ENCODE measurements at regions not wholly inside any gene's neighbourhood (a gene's known extent, or its start where the extent isn't known, plus 50 kb on each side); places are given as distances from the start of the nearest gene placed in this dataset.

DNA sequence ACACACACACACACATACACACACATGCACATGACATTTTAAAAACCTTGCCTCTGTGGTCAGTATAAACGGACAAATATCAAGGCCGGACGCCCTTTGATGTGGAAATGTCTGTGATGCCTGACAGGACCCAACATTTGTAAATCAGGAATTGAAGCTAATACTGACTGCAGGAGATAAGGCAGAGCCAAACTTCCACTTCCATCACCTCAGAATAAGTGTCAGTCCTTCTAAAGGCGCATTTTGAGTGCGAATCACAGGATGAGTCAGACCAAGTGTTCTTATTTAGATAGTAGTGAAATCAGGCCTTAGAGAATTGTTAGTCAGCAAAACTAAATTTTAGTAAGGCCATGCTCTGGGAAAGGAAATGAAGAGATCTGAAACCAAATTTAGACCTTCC is 211.7 kb upstream of the LRATD1 start:
- TF ChIP-seq, protein P1, sequence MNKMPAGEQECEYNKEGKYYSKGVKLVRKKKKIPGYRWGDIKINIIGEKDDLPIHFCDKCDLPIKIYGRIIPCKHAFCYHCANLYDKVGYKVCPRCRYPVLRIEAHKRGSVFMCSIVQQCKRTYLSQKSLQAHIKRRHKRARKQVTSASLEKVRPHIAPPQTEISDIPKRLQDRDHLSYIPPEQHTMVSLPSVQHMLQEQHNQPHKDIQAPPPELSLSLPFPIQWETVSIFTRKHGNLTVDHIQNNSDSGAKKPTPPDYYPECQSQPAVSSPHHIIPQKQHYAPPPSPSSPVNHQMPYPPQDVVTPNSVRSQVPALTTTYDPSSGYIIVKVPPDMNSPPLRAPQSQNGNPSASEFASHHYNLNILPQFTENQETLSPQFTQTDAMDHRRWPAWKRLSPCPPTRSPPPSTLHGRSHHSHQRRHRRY (tag by site-specific recombination; IDR thresholded peaks at IDR 0.05) = no peak
- TF ChIP-seq ZNF155 (tag by site-specific recombination; IDR thresholded peaks at IDR 0.05) = no peak
- TF ChIP-seq ZNF211 (tag by site-specific recombination; IDR thresholded peaks at IDR 0.05; ENCODE audit: low read depth) = no peak
- no peak for TF ChIP-seq ZNF175 (tag by site-specific recombination; IDR thresholded peaks at IDR 0.05)
- no peak for TF ChIP-seq ZNF10 (tag by site-specific recombination; IDR thresholded peaks at IDR 0.05)
- no peak overlapping the region for H3K27ac ChIP-seq (ENCODE audit: extremely low read depth, low read depth, low read length)
- H3K36me3 ChIP-seq (ENCODE audit: control insufficient read depth in 2 of 2, insufficient read depth in 1 of 2, low read length in 2 of 2) = no peaks in the 10 kb centered on the region
- H3K4me1 ChIP-seq (ENCODE audit: control insufficient read depth, insufficient read depth, low read length) = no peaks in the 10 kb centered on the region
- no peak overlapping the region for H3K4me3 ChIP-seq (ENCODE audit: low read depth, low read length)
- CTCF ChIA-PET = interaction anchor here (0.9 kb wide), 1 partner anchor 867 kb away, joined by 3 read pairs; no protein-coding TSS in a partner anchor
- H3K9me3 ChIP-seq (ENCODE audit: control insufficient read depth, insufficient read depth, low read depth, low read length) = no peaks in the 10 kb centered on the region
- POLR2A ChIA-PET = no interaction called here

DNA sequence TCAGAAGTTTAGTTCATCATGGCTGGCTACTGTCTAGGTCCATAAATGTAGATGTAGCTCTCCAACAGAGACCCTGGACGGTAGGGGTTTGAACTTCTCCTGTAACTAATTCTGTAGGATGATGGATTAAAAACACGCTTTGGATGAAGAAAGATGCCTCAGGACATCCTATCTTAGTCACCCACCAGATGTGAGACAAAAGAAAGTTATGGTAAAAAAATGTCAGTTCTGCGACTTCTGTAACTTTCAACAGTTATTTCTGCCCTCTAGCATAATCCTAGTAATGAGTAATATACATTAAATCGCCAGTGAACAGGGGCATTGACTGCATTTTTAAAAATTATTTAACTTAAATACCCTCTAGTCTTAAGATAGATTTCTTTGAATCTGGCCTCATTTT is 210.1 kb upstream of the LRATD1 start:
- Histone ChIP-seq H3K27ac (ENCODE audit: extremely low read depth, low read depth, low read length) (no peak overlapping the region), H3K4me3 (ENCODE audit: low read depth, low read length) (no peak overlapping the region), H3K9me3 (ENCODE audit: control insufficient read depth, insufficient read depth, low read depth, low read length) (no peaks in the 10 kb centered on the region), H3K4me1 (ENCODE audit: control insufficient read depth, insufficient read depth, low read length) (no peaks in the 10 kb centered on the region), H3K36me3 (ENCODE audit: control insufficient read depth in 2 of 2, insufficient read depth in 1 of 2, low read length in 2 of 2) (no peaks in the 10 kb centered on the region)
- ChIA-PET POLR2A (no interaction called here), CTCF (no interaction called here)
- TF ChIP-seq BCL11B (tag by site-specific recombination; IDR thresholded peaks at IDR 0.05; ENCODE audit: low read depth) (no peak), ZNF155 (tag by site-specific recombination; IDR thresholded peaks at IDR 0.05) (no peak), SETDB1 (IDR thresholded peaks at IDR 0.05; ENCODE audit: insufficient read length, low read length) (no peak), ZNF202 (tag by site-specific recombination; IDR thresholded peaks at IDR 0.05; ENCODE audit: borderline replicate concordance) (no peak), BCL11A (tag by site-specific recombination; IDR thresholded peaks at IDR 0.05; ENCODE audit: low read depth) (no peak), ZNF174 (tag by site-specific recombination; IDR thresholded peaks at IDR 0.05) (no peak), ZNF433 (tag by site-specific recombination; IDR thresholded peaks at IDR 0.05; ENCODE audit: low read depth) (no peak), ZNF521 (tag by site-specific recombination; IDR thresholded peaks at IDR 0.05) (no peak), ZNF596 (tag by site-specific recombination; IDR thresholded peaks at IDR 0.05) (no peak), KLF1 (tag by site-specific recombination; IDR thresholded peaks at IDR 0.05) (no peak), ZBTB17 (tag by site-specific recombination; IDR thresholded peaks at IDR 0.05) (no peak), KLF9 (tag by site-specific recombination; IDR thresholded peaks at IDR 0.05; ENCODE audit: low read depth) (no peak)
- TF ChIP-seq, protein P2, sequence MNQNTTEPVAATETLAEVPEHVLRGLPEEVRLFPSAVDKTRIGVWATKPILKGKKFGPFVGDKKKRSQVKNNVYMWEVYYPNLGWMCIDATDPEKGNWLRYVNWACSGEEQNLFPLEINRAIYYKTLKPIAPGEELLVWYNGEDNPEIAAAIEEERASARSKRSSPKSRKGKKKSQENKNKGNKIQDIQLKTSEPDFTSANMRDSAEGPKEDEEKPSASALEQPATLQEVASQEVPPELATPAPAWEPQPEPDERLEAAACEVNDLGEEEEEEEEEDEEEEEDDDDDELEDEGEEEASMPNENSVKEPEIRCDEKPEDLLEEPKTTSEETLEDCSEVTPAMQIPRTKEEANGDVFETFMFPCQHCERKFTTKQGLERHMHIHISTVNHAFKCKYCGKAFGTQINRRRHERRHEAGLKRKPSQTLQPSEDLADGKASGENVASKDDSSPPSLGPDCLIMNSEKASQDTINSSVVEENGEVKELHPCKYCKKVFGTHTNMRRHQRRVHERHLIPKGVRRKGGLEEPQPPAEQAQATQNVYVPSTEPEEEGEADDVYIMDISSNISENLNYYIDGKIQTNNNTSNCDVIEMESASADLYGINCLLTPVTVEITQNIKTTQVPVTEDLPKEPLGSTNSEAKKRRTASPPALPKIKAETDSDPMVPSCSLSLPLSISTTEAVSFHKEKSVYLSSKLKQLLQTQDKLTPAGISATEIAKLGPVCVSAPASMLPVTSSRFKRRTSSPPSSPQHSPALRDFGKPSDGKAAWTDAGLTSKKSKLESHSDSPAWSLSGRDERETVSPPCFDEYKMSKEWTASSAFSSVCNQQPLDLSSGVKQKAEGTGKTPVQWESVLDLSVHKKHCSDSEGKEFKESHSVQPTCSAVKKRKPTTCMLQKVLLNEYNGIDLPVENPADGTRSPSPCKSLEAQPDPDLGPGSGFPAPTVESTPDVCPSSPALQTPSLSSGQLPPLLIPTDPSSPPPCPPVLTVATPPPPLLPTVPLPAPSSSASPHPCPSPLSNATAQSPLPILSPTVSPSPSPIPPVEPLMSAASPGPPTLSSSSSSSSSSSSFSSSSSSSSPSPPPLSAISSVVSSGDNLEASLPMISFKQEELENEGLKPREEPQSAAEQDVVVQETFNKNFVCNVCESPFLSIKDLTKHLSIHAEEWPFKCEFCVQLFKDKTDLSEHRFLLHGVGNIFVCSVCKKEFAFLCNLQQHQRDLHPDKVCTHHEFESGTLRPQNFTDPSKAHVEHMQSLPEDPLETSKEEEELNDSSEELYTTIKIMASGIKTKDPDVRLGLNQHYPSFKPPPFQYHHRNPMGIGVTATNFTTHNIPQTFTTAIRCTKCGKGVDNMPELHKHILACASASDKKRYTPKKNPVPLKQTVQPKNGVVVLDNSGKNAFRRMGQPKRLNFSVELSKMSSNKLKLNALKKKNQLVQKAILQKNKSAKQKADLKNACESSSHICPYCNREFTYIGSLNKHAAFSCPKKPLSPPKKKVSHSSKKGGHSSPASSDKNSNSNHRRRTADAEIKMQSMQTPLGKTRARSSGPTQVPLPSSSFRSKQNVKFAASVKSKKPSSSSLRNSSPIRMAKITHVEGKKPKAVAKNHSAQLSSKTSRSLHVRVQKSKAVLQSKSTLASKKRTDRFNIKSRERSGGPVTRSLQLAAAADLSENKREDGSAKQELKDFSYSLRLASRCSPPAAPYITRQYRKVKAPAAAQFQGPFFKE (tag by site-specific recombination; IDR thresholded peaks at IDR 0.05; ENCODE audit: borderline replicate concordance) = no peak
